GM23338 (cell line): ENCODE measurements at regions not wholly inside any gene's neighbourhood (a gene's known extent, or its start where the extent isn't known, plus 50 kb on each side); places are given as distances from the start of the nearest gene placed in this dataset.

Experiments
- ATAC-seq: fragments of 200-7000 bp; cut with Tn5 transposase; 3 replicates; pipeline ENCODE4 v1.9.1; 2020
- DNase-seq: peaks from one replicate; pipeline ENCODE4 v3.0.0-alpha.2; 2015; ENCODE audit warnings: low spot score
- H2AFZ ChIP-seq: fragments of 200-600 bp; sonication (generic); 2 replicates; pipeline ENCODE4 v1.8.0; 2016; ENCODE audit warnings: antibody characterized with exemption, mild to moderate bottlenecking, moderate library complexity
- H3F3A ChIP-seq: fragments of 200-600 bp; sonication (generic); replicated peaks from 2 replicates; pipeline ENCODE4 v1.8.0; 2017; ENCODE audit warnings: antibody characterized with exemption, mixed run types, low read depth
- H3K27ac ChIP-seq: fragments of 200-600 bp; sonication (generic); 2 replicates; pipeline ENCODE4 v1.6.1; 2016; ENCODE audit warnings: low read depth
- H3K27me3 ChIP-seq: fragments of 200-600 bp; sonication (generic); 2 replicates; pipeline ENCODE4 v1.8.0; 2016; ENCODE audit warnings: mild to moderate bottlenecking, mixed run types, moderate library complexity; ENCODE audit not compliant: insufficient read depth
- H3K36me3 ChIP-seq: fragments of 200-600 bp; sonication (generic); 2 replicates; pipeline ENCODE4 v1.8.0; 2016; ENCODE audit warnings: mild to moderate bottlenecking; ENCODE audit not compliant: insufficient read depth
- H3K4me1 ChIP-seq: fragments of 200-600 bp; sonication (generic); 2 replicates; pipeline ENCODE4 v1.8.0; 2016; ENCODE audit warnings: mild to moderate bottlenecking, moderate library complexity; ENCODE audit not compliant: insufficient read depth
- H3K4me2 ChIP-seq: fragments of 200-600 bp; sonication (generic); 2 replicates; pipeline ENCODE4 v1.7.1; 2017; ENCODE audit warnings: mixed run types
- H3K4me3 ChIP-seq: fragments of 200-600 bp; sonication (generic); 2 replicates; pipeline ENCODE4 v1.6.1; 2016; ENCODE audit warnings: mixed run types
- H3K79me2 ChIP-seq: fragments of 200-600 bp; sonication (generic); replicated peaks from 2 replicates; pipeline ENCODE4 v1.8.0; 2017; ENCODE audit warnings: mild to moderate bottlenecking; ENCODE audit not compliant: insufficient read depth
- H3K9me2 ChIP-seq: fragments of 200-600 bp; sonication (generic); 2 replicates; pipeline ENCODE4 v1.8.0; 2017; ENCODE audit not compliant: insufficient read depth
- H4K20me1 ChIP-seq: fragments of 200-600 bp; sonication (generic); replicated peaks from 2 replicates; pipeline ENCODE4 v1.8.0; 2017; ENCODE audit warnings: mild to moderate bottlenecking; ENCODE audit not compliant: insufficient read depth
- H3K27ac Mint-ChIP-seq: 2 replicates; pipeline ENCODE4 v1.8.0; 2020; ENCODE audit warnings: inconsistent platforms, mild to moderate bottlenecking, moderate library complexity, mixed read lengths
- H3K27me3 Mint-ChIP-seq: 3 replicates; pipeline ENCODE4 v1.8.0; 2022; ENCODE audit warnings: low read depth, mild to moderate bottlenecking, moderate library complexity, mixed read lengths, inconsistent platforms; ENCODE audit not compliant: insufficient read depth, poor library complexity
- H3K36me3 Mint-ChIP-seq: 3 replicates; pipeline ENCODE4 v1.8.0; 2021; ENCODE audit warnings: low read depth, mild to moderate bottlenecking, inconsistent platforms, moderate library complexity, mixed read lengths
- H3K4me1 Mint-ChIP-seq: 3 replicates; pipeline ENCODE4 v1.8.0; 2020; ENCODE audit warnings: mild to moderate bottlenecking, inconsistent platforms, mixed read lengths
- H3K4me3 Mint-ChIP-seq: 3 replicates; pipeline ENCODE4 v1.8.0; 2021; ENCODE audit warnings: moderate library complexity, mild to moderate bottlenecking, inconsistent platforms, mixed read lengths
- H3K9me3 Mint-ChIP-seq: 3 replicates; pipeline ENCODE4 v1.8.0; 2020; ENCODE audit warnings: moderate library complexity, mild to moderate bottlenecking, inconsistent platforms, mixed read lengths
- EZH2phosphoT487 ChIP-seq: fragments of 200-600 bp; sonication (generic); IDR thresholded peaks from one replicate; pipeline ENCODE4 v1.8.1; 2018; ENCODE audit warnings: antibody characterized with exemption; ENCODE audit not compliant: unreplicated experiment
- NANOG ChIP-seq: IDR thresholded peaks from 2 replicates; pipeline ENCODE4 v1.6.1; 2016; ENCODE audit warnings: antibody characterized with exemption, borderline replicate concordance
- ZNF331 ChIP-seq: fragments of 250-450 bp; sonication (Bioruptor Pico); IDR thresholded peaks from 2 replicates; pipeline ENCODE4 v1.5.0; 2020; ENCODE audit warnings: low read depth, mild to moderate bottlenecking, moderate library complexity
- TF ChIP-seq, protein P1 (sequence below): fragments of 250-450 bp; sonication (Bioruptor Pico); IDR thresholded peaks from 2 replicates; pipeline ENCODE4 v1.5.0; 2020; ENCODE audit warnings: mild to moderate bottlenecking, moderate library complexity
- TF ChIP-seq, protein P2 (sequence below): IDR thresholded peaks from one replicate; pipeline ENCODE4 v1.6.1; 2018; ENCODE audit warnings: antibody characterized with exemption; ENCODE audit not compliant: unreplicated experiment

DNA sequence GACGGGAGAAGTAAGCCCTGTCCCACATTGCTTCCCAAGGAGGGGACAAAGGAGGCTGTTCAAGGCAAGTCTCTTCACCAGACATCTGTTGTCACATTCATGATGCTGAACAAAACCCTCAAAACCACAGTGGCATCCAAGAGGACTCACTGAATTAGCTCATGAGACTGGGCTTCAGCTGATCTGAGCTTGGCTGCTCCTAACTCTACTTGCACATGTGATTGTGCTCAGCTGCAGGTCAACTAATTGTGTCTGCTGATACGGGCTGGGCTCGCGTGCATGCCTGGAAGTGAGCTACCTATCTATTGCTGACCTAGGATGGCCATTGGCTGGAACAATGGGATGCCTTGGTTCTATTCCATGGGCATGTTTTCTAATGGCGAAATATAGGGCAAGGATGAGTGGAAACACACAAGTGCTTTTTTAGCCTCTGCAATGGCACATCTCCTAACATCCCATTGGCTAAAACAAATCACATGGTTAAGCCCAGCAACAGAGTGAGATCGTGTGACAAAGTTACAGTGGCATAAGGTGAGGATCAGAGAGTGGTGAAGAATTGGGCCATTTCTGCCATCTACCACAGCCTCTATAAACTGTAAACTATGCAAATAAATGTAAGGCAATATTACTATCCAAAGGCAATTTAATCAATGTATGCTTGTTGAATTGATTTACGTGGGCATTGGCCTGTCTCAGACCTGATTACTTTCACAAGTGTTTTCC is 52.9 kb upstream of the CAPN13 start:
- ATAC-seq: no peak
- no peak overlapping the region for H3K4me3 Mint-ChIP-seq
- H3K27ac Mint-ChIP-seq: no peak overlapping the region
- H3K4me3 ChIP-seq: no peak overlapping the region
- peak overlapping the region; percentile 90 for H2AFZ ChIP-seq
- no peaks in the 10 kb centered on the region for H3K4me1 Mint-ChIP-seq
- no peaks in the 10 kb centered on the region for H3K27me3 Mint-ChIP-seq
- H3K27ac ChIP-seq: no peak overlapping the region
- H3K27me3 ChIP-seq: no peaks in the 10 kb centered on the region
- H3K36me3 ChIP-seq: no peaks in the 10 kb centered on the region
- H4K20me1 ChIP-seq: no peaks in the 10 kb centered on the region
- H3K9me2 ChIP-seq: no peaks in the 10 kb centered on the region
- TF ChIP-seq EZH2phosphoT487 (no peak), ZNF331 (CRISPR knock-in tag) (no peak), NANOG (no peak)
- TF ChIP-seq, protein P1, sequence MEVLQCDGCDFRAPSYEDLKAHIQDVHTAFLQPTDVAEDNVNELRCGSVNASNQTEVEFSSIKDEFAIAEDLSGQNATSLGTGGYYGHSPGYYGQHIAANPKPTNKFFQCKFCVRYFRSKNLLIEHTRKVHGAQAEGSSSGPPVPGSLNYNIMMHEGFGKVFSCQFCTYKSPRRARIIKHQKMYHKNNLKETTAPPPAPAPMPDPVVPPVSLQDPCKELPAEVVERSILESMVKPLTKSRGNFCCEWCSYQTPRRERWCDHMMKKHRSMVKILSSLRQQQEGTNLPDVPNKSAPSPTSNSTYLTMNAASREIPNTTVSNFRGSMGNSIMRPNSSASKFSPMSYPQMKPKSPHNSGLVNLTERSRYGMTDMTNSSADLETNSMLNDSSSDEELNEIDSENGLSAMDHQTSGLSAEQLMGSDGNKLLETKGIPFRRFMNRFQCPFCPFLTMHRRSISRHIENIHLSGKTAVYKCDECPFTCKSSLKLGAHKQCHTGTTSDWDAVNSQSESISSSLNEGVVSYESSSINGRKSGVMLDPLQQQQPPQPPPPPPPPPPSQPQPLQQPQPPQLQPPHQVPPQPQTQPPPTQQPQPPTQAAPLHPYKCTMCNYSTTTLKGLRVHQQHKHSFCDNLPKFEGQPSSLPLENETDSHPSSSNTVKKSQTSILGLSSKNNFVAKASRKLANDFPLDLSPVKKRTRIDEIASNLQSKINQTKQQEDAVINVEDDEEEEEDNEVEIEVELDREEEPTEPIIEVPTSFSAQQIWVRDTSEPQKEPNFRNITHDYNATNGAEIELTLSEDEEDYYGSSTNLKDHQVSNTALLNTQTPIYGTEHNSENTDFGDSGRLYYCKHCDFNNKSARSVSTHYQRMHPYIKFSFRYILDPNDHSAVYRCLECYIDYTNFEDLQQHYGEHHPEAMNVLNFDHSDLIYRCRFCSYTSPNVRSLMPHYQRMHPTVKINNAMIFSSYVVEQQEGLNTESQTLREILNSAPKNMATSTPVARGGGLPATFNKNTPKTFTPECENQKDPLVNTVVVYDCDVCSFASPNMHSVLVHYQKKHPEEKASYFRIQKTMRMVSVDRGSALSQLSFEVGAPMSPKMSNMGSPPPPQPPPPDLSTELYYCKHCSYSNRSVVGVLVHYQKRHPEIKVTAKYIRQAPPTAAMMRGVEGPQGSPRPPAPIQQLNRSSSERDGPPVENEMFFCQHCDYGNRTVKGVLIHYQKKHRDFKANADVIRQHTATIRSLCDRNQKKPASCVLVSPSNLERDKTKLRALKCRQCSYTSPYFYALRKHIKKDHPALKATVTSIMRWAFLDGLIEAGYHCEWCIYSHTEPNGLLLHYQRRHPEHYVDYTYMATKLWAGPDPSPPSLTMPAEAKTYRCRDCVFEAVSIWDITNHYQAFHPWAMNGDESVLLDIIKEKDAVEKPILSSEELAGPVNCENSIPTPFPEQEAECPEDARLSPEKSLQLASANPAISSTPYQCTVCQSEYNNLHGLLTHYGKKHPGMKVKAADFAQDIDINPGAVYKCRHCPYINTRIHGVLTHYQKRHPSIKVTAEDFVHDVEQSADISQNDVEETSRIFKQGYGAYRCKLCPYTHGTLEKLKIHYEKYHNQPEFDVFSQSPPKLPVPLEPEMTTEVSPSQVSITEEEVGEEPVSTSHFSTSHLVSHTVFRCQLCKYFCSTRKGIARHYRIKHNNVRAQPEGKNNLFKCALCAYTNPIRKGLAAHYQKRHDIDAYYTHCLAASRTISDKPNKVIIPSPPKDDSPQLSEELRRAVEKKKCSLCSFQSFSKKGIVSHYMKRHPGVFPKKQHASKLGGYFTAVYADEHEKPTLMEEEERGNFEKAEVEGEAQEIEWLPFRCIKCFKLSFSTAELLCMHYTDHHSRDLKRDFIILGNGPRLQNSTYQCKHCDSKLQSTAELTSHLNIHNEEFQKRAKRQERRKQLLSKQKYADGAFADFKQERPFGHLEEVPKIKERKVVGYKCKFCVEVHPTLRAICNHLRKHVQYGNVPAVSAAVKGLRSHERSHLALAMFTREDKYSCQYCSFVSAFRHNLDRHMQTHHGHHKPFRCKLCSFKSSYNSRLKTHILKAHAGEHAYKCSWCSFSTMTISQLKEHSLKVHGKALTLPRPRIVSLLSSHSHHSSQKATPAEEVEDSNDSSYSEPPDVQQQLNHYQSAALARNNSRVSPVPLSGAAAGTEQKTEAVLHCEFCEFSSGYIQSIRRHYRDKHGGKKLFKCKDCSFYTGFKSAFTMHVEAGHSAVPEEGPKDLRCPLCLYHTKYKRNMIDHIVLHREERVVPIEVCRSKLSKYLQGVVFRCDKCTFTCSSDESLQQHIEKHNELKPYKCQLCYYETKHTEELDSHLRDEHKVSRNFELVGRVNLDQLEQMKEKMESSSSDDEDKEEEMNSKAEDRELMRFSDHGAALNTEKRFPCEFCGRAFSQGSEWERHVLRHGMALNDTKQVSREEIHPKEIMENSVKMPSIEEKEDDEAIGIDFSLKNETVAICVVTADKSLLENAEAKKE (CRISPR knock-in tag): no peak
- TF ChIP-seq, protein P2, sequence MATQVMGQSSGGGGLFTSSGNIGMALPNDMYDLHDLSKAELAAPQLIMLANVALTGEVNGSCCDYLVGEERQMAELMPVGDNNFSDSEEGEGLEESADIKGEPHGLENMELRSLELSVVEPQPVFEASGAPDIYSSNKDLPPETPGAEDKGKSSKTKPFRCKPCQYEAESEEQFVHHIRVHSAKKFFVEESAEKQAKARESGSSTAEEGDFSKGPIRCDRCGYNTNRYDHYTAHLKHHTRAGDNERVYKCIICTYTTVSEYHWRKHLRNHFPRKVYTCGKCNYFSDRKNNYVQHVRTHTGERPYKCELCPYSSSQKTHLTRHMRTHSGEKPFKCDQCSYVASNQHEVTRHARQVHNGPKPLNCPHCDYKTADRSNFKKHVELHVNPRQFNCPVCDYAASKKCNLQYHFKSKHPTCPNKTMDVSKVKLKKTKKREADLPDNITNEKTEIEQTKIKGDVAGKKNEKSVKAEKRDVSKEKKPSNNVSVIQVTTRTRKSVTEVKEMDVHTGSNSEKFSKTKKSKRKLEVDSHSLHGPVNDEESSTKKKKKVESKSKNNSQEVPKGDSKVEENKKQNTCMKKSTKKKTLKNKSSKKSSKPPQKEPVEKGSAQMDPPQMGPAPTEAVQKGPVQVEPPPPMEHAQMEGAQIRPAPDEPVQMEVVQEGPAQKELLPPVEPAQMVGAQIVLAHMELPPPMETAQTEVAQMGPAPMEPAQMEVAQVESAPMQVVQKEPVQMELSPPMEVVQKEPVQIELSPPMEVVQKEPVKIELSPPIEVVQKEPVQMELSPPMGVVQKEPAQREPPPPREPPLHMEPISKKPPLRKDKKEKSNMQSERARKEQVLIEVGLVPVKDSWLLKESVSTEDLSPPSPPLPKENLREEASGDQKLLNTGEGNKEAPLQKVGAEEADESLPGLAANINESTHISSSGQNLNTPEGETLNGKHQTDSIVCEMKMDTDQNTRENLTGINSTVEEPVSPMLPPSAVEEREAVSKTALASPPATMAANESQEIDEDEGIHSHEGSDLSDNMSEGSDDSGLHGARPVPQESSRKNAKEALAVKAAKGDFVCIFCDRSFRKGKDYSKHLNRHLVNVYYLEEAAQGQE: no peak
- no peaks in the 10 kb centered on the region for H3K4me1 ChIP-seq
- H3F3A ChIP-seq: no peaks in the 10 kb centered on the region
- DNase-seq: no peak
- no peaks in the 10 kb centered on the region for H3K36me3 Mint-ChIP-seq
- H3K9me3 Mint-ChIP-seq: no peaks in the 10 kb centered on the region
- H3K4me2 ChIP-seq: no peak overlapping the region
- H3K79me2 ChIP-seq: no peaks in the 10 kb centered on the region
